ENCODE measurements at regions not wholly inside any gene's neighbourhood (a gene's known extent, or its start where the extent isn't known, plus 50 kb on each side); places are given as distances from the start of the nearest gene placed in this dataset.

- TF ChIP-seq CTCF (IDR thresholded peaks at IDR 0.05) = no peak
- no peak for TF ChIP-seq POLR2A (IDR thresholded peaks at IDR 0.05)
Measured at GRCh38 chr10:8321990-8322389, 267.5 kb downstream of the GATA3 start.

Data from esophagus squamous epithelium (tissue), 4 donors.